ENCODE measurements at regions not wholly inside any gene's neighbourhood (a gene's known extent, or its start where the extent isn't known, plus 50 kb on each side); places are given as distances from the start of the nearest gene placed in this dataset.

- H3K27ac ChIP-seq (ENCODE audit: insufficient read depth, low read length), result no peak overlapping the region
- TF ChIP-seq EZH2 (IDR thresholded peaks at IDR 0.05; ENCODE audit: low read length, missing control alignments) (no peak), CTCF (conservative IDR thresholded peaks at IDR 0.05 in 1 of 2, IDR thresholded peaks at IDR 0.05 in 1 of 2; ENCODE audit: low read depth in 1 of 2, low read length in 2 of 2) (no peak)
Measured at GRCh38 chr5:136430081-136430480, 64.7 kb upstream of the TRPC7 start.

GRCh38 chr5:136427426-136427825, 62.1 kb upstream of the TRPC7 start:
- no peak overlapping the region for H3K4me3 ChIP-seq (replicated peaks in 1 of 4; ENCODE audit: control extremely low read depth in 1 of 4, insufficient read depth in 1 of 4, low read depth in 3 of 4, low read length in 4 of 4)
- no peak overlapping the region for H2AFZ ChIP-seq (ENCODE audit: low read length)
- H3K4me2 ChIP-seq (ENCODE audit: extremely low read depth, insufficient read depth, low read length), result no peak overlapping the region
- H3K36me3 ChIP-seq (ENCODE audit: control insufficient read depth, insufficient read depth, low read length), result no peaks in the 10 kb centered on the region
- DNase-seq (ENCODE audit: low read depth in 2 of 2), result no peak
- no peak overlapping the region for H3K27ac ChIP-seq (ENCODE audit: insufficient read depth, low read length)
- no peak overlapping the region for H3K9ac ChIP-seq (ENCODE audit: insufficient read depth, low read length)
- no peaks in the 10 kb centered on the region for H3K79me2 ChIP-seq (ENCODE audit: control insufficient read depth, insufficient read depth, low read length)
- H3K9me3 ChIP-seq (ENCODE audit: control insufficient read depth, insufficient read depth, low read depth, low read length), result no peaks in the 10 kb centered on the region
- no peaks in the 10 kb centered on the region for H4K20me1 ChIP-seq (ENCODE audit: control insufficient read depth, extremely low read depth, insufficient read depth, low read length)
- TF ChIP-seq EZH2 (IDR thresholded peaks at IDR 0.05; ENCODE audit: low read length, missing control alignments) (no peak), CTCF (conservative IDR thresholded peaks at IDR 0.05 in 1 of 2, IDR thresholded peaks at IDR 0.05 in 1 of 2; ENCODE audit: low read depth in 1 of 2, low read length in 2 of 2) (no peak)
- H3K4me1 ChIP-seq (ENCODE audit: control insufficient read depth, extremely low read depth, insufficient read depth, low read length), result no peaks in the 10 kb centered on the region
- no peaks in the 10 kb centered on the region for H3K27me3 ChIP-seq (ENCODE audit: control insufficient read depth, insufficient read depth, low read length)

More at GRCh38 chr5:136430081-136430480, 64.7 kb upstream of the TRPC7 start:
- H3K79me2 ChIP-seq (ENCODE audit: control insufficient read depth, insufficient read depth, low read length), result no peaks in the 10 kb centered on the region
- no peak overlapping the region for H2AFZ ChIP-seq (ENCODE audit: low read length)
- H4K20me1 ChIP-seq (ENCODE audit: control insufficient read depth, extremely low read depth, insufficient read depth, low read length), result no peaks in the 10 kb centered on the region
- H3K27me3 ChIP-seq (ENCODE audit: control insufficient read depth, insufficient read depth, low read length), result no peaks in the 10 kb centered on the region
- no peak overlapping the region for H3K9ac ChIP-seq (ENCODE audit: insufficient read depth, low read length)
- H3K4me3 ChIP-seq (replicated peaks in 1 of 4; ENCODE audit: control extremely low read depth in 1 of 4, insufficient read depth in 1 of 4, low read depth in 3 of 4, low read length in 4 of 4), result no peak overlapping the region
- no peak for DNase-seq (ENCODE audit: low read depth in 2 of 2)
- H3K4me2 ChIP-seq (ENCODE audit: extremely low read depth, insufficient read depth, low read length), result no peak overlapping the region
- H3K4me1 ChIP-seq (ENCODE audit: control insufficient read depth, extremely low read depth, insufficient read depth, low read length), result no peaks in the 10 kb centered on the region
- H3K36me3 ChIP-seq (ENCODE audit: control insufficient read depth, insufficient read depth, low read length), result no peaks in the 10 kb centered on the region
- H3K9me3 ChIP-seq (ENCODE audit: control insufficient read depth, insufficient read depth, low read depth, low read length), result no peaks in the 10 kb centered on the region

- H2AFZ ChIP-seq (ENCODE audit: low read length), result no peak overlapping the region
- H3K9me3 ChIP-seq (ENCODE audit: control insufficient read depth, insufficient read depth, low read depth, low read length), result no peaks in the 10 kb centered on the region
- no peak for DNase-seq (ENCODE audit: low read depth in 2 of 2)
- no peaks in the 10 kb centered on the region for H3K36me3 ChIP-seq (ENCODE audit: control insufficient read depth, insufficient read depth, low read length)
- no peaks in the 10 kb centered on the region for H3K79me2 ChIP-seq (ENCODE audit: control insufficient read depth, insufficient read depth, low read length)
- no peaks in the 10 kb centered on the region for H3K27me3 ChIP-seq (ENCODE audit: control insufficient read depth, insufficient read depth, low read length)
- H4K20me1 ChIP-seq (ENCODE audit: control insufficient read depth, extremely low read depth, insufficient read depth, low read length), result no peaks in the 10 kb centered on the region
- no peak overlapping the region for H3K9ac ChIP-seq (ENCODE audit: insufficient read depth, low read length)
- no peaks in the 10 kb centered on the region for H3K4me1 ChIP-seq (ENCODE audit: control insufficient read depth, extremely low read depth, insufficient read depth, low read length)
- H3K4me2 ChIP-seq (ENCODE audit: extremely low read depth, insufficient read depth, low read length), result no peak overlapping the region
- TF ChIP-seq CTCF (conservative IDR thresholded peaks at IDR 0.05 in 1 of 2, IDR thresholded peaks at IDR 0.05 in 1 of 2; ENCODE audit: low read depth in 1 of 2, low read length in 2 of 2), result no peak
- TF ChIP-seq EZH2 (IDR thresholded peaks at IDR 0.05; ENCODE audit: low read length, missing control alignments), result no peak
- no peak overlapping the region for H3K4me3 ChIP-seq (replicated peaks in 1 of 4; ENCODE audit: control extremely low read depth in 1 of 4, insufficient read depth in 1 of 4, low read depth in 3 of 4, low read length in 4 of 4)
- H3K27ac ChIP-seq (ENCODE audit: insufficient read depth, low read length), result no peak overlapping the region
Measured at GRCh38 chr5:136425921-136426320, 60.6 kb upstream of the TRPC7 start.
